NOMO-1 treated with DMSO at 0.1 percent for 48 hours (cell line): ENCODE measurements at regions not wholly inside any gene's neighbourhood (a gene's known extent, or its start where the extent isn't known, plus 50 kb on each side); places are given as distances from the start of the nearest gene placed in this dataset.
"Not testable (repeated sequence)": the region's sequence is repeated elsewhere in the genome, so short reads cannot be mapped to it uniquely, and the experiment has no call there.

Experiments used
- DNase-seq: peaks from one replicate; lab custom pipeline; 2025; ENCODE audit not compliant: unreplicated experiment; lab: John Stamatoyannopoulos, UW

DNA sequence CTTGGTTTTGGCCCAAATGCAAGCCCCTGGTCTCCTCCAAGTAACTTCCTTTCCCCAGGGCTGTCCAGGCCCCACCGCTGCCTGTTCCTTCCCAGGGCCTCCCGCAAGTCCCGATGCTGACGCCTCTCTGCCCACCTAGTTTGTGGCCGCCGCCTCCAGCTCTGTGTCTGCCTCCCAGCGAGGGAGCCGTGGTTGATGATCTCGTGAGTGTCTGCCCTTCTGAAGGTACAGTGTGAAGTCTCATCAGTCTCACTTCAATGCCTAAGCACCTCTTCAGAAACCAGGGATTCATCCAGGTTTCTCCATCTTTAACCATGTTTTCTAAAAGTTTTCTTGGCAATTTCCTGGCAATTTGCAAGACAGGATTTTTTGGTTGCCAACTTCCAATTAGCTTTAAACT is 127.5 kb downstream of the TMEM121 start:
- DNase-seq = not testable (repeated sequence)

DNA sequence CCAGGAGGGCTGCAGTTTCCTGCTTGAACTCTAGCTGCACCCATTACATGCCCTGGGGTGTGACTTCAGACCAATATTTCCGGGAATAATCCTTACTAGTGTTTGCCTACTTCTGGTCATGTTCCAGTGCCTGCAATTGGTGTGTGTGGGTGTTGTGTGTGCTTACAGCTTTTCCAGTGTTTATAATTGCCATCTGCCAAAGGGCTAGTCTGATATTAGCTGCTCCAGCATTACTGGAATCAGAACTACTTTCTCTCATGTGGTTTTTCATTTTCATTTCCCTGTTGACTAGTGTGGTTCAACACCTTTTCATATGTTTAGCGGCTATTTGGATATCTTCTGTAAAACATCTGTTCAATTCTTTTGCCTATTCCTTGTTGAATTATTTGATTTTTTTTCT is 132.9 kb downstream of the TMEM121 start:
- not testable (repeated sequence) for DNase-seq

DNA sequence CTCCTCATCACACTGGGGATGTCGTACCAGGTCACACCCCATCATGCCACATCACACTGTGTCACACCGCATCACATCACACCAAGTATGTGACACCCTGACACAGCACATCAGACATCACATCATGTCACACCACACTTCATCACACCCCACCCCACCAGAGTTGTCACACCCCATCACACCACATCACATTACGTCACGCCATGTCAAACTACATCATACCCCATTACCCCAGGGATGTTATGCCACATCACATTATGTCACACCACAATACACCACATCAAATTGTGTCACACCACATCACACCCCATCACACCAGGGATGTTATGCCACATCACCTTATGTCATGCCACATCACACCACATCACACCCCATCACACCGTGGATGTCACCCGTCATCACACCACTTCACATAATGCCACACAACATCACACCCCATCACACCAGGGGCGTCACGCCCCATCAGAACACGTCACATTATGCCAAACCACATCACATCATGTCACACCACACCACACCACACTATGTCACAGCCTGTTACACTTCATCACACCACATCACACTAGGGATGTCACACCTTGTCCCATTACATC is 133.6 kb downstream of the TMEM121 start:
- no peak for DNase-seq

DNA sequence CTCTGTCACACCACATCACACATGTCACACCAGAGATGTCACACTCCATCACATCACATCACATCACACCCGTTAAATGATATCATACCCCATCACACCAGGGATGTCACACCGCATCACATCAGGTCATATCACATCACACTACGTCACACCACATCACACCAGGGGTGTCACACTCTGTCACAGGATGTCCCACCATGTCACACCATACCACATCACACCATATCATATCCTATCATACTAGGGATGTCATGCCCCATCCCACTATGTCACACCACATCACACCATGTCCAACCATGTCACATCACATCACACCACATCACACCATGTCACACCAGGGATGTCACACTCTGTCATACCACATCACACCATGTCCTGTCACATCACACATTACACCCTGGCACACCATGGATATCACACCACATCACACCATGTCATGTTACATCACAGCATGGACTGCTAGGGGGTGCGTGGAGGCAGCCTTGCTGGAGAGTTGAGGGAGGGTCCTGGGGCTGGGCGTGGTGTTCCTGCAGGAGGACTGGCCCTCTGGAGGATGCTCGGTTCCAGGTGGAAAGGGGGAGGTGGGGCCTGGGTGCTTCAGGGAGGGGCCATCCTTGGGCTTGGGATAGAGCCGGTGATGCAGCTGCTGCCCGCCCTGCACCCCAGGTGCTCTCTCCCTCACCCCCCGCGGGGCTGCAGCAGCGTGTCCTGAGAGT is 134.6 kb downstream of the TMEM121 start:
- DNase-seq = no peak

DNA sequence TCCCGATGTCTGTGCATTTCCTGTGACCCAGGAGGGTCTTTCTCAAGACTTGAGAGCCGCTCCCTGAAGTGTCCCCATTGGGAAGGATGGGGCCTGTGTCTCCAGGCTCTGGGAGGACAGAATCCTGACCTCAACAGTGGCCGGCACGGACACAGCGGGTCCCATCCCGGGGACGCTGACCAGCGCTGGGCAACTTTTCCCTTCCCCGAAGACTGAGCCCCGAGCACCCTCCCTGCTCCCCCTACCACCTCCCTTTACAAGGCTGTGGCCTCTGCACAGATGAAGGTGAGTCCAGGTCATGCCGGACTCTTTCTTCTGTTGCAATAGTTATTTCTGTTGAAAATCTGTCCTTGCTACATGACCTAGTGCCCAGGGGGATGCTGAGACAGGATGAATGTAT is 135.7 kb downstream of the TMEM121 start:
- DNase-seq = not testable (repeated sequence)

DNA sequence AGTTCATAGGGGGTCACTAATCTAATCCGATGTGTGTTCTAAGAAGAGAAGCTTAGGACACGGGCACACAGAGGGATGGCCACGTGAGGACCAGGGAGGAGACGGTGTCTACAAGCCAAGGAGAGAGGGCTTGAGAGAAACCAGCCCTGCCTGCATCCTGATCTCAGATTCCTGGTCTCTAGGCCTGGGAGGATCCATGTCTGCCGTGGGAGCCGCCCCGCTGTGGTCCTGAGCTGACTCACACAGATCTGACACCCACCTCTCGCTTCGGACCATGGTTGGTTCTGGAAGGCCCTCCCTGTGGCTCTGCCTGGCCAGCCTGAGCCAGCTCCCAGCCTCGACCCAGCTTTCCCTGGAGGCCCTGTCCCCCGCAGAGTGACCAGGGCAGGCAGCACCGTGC is 136.2 kb downstream of the TMEM121 start:
- not testable (repeated sequence) for DNase-seq

DNA sequence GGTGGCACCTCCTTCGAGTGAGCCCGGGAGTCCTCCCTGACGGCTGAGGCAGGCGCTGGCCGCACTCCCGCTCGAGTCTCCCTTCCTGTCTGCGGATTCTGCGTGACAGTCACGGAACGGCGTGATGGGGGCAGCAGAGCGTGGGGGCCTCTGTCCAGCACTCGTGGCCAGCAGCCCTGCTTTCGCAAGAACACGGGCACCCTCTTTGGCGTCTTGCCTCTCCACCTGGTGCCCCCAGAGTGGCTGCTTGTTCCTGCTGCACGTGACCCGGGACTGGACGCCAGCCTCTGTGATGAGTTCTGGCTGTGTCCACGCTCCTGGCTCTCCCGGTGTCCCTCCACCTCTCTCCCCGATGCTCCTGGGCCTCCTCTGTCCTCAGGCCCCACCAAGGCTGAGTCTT is 136.9 kb downstream of the TMEM121 start:
- not testable (repeated sequence) for DNase-seq

DNA sequence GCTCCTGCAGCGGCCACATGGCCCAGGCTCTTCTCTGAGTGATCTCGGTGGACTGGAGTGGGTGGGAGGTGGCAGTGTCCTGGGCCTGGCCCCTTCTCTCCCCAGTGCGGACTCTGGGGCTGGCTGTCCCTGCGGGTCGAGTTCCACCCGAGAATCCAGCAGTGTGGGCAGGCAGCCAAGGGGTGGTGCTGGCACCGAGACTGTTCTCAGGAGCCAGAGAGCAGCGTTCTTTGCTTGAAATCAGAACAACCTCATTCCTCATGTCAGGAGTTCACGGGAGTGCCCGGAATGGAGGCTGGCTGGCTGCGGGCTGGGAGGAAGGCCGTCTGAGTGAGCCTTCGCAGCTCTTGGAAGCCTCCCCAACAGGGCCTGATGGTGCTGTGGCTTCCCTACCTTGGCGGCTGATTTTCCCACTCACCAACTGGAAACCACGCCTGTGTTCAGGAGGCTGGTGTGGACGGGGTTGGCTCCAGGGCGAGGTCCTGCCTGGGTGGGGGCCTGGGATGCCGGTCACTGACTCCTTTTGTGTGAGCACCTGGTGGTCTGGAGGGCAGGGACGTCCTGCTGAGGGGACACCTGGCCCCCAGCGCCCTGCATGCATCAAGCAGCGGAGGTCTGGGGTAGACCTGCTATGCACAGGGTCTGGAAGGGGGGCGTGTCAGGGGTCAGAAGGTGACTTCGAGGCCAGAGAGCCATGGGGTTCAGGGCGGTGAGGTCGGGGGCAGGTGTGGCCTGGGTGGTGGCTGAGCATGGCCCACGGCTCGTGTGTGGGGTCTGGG is 137.6 kb downstream of the TMEM121 start:
- DNase-seq = not testable (repeated sequence)

DNA sequence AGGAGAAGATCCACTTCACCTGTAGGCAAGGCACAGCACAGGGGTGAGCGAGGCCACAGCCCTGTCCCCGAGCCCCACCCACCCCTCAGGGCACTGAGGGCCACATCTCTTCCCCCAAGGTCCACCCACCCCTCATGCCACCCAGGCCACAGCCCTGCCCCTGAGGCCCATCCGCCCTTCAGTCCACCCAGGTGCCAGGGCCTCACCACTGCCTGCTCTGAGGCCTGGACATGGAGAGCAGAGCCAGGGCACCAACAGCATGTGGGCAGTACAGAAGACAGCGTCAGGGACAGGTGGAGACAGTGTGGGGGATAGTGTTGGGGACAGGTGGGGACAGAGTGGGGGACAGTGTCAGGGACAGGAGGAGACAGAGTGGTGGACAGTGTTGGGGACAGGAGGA is 138.3 kb downstream of the TMEM121 start:
- no peak for DNase-seq

DNA sequence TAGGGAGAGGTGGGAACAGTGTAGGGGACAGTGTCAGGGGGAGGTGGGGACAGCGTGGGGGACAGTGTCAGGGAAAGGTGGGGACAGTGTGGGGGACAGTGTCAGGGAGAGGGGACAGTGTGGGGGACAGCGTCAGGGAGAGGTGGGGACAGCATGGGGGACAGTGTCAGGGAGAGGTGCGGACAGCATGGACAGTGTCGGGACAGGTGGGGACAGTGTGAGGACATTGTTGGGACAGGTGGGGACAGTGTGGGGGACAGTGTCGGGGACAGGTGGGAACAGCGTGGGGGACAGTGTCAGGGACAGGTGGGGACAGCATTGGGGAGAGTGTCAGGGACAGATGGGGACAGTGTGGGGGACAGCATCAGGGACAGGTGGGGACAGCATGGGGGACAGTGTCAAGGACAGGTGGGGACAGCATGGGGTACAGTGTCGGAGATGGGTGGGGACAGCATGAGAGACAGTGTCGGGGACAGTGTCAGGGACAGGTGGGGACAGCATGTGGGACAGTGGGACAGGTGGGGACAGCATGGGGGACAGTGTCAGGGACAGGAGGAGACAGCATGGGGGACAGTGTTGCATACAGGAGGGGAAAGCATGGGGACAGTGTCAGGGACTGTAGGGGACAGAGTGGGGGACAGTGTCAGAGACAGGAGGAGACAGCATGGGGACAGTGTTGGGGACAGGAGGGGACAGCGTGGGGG is 139.0 kb downstream of the TMEM121 start:
- no peak for DNase-seq

DNA sequence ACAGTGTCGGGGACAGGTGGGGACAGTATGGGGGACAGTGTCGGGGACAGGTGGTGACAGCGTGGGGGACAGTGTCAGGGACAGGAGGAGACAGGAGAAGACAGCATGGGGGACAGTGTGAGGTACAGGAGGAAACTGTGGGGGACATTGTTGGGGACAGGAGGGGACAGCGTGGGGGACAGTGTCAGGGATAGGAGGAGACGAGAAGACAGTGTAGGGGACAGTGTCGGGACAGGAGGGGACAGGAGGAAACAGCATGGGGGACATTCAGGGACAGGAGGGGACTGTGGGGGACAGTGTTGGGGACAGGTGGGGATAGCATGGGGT is 139.5 kb downstream of the TMEM121 start:
- no peak for DNase-seq

DNA sequence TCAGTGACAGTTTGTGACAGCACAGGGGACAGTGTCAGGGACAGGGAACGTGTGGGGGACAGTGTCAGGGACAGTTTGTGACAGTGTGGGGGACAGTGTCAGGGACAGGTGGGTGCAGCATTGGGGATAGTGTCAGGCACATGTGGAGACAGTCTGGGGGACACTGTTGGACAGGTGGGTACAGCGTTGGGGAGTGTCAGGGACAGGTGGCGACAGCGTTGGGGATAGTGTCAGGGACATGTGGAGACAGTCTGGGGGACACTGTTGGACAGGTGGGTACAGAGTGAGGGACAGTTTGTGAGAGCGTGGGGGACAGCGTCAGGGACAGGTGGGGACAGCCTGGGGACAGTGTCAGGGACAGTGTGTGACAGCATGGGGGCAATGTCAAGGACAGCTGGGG is 140.0 kb downstream of the TMEM121 start:
- DNase-seq = no peak

DNA sequence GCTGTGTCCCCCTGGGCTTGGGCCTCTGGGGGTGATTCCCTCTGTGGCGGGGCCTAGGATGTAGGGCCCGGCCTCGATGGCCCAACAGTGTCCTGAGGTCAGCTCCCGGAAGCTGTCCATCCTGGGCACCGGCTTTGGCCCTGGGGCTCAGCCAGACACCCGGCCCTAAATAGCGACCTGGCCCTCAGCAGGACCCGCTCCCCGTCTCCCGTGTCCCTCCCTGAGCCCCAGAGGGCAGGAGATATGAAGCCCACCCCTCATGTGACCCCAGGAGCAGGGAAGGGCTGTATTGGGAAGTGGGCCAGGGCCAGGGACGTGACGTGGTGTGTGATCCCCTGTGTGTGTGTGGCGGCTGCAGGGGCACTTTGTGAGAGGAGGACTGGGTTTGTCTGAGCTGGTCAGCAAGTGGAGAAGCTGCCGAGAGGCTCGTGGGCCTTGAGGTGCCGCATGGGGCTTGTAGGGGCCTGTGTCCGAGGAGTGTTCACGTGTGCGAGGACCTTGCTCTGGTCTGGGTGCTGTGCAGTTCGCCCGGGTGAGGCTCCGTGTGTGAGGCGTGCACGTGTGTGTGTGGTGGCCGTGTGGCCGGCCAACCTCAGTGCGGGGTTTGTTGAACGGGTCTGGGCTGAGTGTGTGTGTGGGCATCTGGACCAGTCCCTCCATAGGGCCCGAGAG is 140.7 kb downstream of the TMEM121 start:
- DNase-seq = not testable (repeated sequence)

DNA sequence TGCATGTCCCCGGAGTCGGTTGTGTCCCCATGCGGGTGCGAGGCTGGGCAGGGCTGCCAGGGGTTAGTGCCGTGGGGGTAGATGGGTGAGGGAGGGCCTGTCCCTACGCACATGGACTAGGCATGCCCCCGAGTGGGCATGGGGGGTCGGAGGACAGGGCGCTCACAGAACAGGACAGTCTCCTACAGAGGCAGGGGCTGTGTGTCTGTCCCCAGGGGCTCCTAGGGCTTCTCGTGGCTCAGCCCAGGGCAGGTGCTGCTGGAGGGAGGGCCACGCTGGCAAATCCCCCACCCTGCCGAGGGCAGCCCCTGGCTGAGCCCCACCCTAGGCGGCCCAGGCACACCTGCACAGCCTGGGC is 141.3 kb downstream of the TMEM121 start:
- DNase-seq = not testable (repeated sequence)

DNA sequence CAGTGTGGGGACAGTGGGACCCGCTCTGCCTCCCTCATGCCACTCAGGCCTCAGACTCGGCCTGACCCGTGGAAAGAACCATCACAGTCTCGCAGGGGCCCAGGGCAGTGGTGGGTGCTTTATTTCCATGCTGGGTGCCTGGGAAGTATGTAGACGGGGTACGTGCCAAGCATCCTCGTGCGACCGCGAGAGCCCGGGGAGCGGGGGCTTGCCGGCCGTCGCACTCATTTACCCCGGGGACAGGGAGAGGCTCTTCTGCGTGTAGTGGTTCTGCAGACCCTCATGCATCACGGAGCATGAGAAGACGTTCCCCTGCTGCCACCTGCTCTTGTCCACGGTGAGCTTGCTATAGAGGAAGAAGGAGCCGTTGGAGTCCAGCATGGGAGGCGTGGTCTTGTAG is 141.6 kb downstream of the TMEM121 start:
- DNase-seq = not testable (repeated sequence)

DNA sequence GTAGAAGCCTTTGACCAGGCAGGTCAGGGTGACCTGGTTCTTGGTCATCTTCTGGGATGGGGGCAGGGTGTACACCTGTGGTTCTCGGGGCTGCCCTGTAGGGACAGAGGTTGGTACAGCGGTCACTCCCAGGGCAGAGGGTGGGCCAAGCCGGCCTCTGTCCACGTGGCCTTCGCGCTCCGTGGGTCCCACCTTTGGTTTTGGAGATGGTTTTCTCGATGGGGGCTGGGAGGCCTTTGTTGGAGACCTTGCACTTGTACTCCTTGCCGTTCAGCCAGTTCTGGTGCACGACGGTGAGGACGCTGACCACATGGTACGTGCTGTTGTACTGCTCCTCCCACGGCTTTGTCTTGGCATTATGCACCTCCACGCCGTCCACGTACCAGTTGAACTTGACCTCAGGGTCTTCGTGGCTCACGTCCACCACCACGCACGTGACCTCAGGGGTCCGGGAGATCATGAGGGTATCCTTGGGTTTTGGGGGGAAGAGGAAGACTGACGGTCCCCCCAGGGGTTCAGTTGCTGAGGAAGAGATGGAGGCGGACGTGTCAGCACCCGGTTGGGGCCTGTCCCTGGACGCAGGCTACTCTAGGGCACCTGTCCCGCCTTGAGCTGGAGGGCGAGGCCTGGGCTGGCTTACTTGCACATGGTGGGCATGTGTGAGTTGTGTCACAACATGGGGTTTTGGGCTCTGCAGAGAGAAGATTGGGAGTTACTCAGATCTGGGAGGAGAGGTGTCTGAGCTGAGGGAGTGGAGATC is 142.3 kb downstream of the TMEM121 start:
- DNase-seq = not testable (repeated sequence)

DNA sequence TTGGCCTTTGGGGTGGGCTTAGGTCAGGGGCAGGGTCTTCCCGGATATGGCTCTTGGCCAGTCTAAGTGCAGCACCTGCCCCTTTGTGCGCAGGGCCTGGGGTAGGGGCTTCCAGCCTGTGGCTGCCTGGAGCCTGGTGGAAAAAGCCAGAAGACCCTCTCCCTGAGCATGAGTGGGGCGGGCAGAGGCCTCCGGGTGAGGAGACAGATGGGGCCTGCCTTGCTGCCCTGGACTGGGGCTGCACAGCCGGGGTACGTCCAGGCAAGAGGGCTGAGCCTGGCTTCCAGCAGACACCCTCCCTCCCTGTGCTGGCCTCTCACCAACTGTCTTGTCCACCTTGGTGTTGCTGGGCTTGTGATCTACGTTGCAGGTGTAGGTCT is 142.8 kb downstream of the TMEM121 start:
- not testable (repeated sequence) for DNase-seq

DNA sequence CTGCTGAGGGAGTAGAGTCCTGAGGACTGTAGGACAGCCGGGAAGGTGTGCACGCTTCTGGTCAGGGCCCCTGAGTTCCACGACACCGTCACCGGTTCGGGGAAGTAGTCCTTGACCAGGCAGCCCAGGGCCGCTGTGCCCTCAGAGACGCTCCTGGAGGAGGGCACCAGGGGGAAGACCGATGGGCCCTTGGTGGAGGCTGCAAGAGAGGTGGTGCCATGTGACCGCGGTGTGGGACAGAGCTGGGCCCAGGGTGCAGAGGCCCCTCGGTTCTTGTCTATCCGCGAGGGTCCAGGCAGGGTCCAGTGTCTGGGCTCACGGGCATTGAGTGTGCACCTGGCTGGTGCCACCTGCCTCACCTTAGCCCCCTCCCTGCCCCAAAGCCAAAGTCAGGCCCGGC is 143.3 kb downstream of the TMEM121 start:
- DNase-seq = not testable (repeated sequence)

DNA sequence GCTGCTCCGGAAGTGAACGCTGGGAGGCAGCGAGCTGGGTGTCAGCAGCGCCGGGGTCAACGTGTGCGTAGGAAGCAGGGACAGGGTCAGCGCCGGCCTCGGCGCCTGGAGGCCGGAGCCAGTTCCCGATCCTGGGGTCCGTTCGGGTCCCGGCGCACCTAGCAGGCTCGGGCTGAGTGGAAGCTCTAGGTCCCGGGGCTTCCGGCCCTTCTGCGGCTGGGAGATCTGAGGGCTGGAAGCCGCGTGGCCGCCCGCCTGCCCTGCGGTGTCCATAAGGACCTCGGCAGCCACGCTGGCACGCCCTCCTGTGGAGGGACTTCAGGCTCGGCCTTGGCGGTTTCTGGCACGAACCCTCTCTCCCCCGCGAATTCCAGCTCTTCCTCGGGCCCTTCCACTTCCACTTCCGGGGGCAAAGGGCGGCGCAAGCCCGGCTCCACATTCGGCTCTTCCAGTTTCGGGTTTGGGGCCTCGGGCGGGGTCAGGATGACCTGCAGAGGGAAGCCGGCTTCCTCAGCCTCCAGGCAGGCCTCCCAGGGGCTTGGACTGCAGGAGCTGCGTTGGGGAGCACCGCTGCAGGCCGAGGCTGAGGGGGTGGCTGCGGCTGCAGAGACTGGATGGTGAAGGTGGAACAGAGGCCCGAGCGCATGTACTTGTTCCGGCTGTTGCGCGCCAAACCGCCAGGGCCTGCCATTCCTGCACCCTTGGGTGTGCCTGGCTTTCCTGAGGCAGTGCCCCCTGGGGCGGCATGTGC is 146.2 kb downstream of the TMEM121 start:
- DNase-seq = not testable (repeated sequence)

DNA sequence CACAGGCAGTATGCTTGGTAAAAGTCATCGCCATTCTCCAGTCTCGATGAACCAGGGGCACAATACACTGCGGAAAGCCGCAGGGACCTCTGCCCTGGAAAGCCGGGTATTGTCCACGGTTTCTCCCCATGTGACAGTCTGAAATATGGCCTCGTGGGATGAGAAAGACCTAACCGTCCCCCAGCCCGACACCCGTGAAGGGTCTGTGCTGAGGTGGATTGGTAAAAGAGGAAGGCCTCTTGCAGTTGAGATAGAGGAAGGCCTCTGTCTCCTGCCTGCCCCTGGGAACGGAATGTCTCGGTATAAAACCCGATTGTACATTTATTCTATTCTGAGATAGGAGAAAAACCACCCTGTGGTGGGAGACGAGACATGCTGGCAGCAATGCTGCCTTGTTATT is 149.1 kb downstream of the TMEM121 start:
- not testable (repeated sequence) for DNase-seq
